ENCODE measurements at regions not wholly inside any gene's neighbourhood (a gene's known extent, or its start where the extent isn't known, plus 50 kb on each side); places are given as distances from the start of the nearest gene placed in this dataset.
A peak's percentile ranks its signal among the peaks of the same experiment; 100 is the strongest.

- TF ChIP-seq CTCF (IDR thresholded peaks at IDR 0.05; ENCODE audit: insufficient read depth, low read depth, low read length, missing control alignments) = no peak
- no peak overlapping the region for H3K4me3 ChIP-seq (ENCODE audit: low read length)
- DNase-seq (ENCODE audit: low read depth) = no peak
These were observed 238.5 kb upstream of the AKR1E2 start for GRCh38 chr10:4587466-4587865.

GRCh38 chr10:4586776-4587175, 239.2 kb upstream of the AKR1E2 start:
- H3K4me3 ChIP-seq (ENCODE audit: low read length) = no peak overlapping the region
- no peak for TF ChIP-seq CTCF (IDR thresholded peaks at IDR 0.05; ENCODE audit: insufficient read depth, low read depth, low read length, missing control alignments)
- no peak for DNase-seq (ENCODE audit: low read depth)

- peak; percentile 3 for DNase-seq (ENCODE audit: low read depth)
- no peak for TF ChIP-seq CTCF (IDR thresholded peaks at IDR 0.05; ENCODE audit: insufficient read depth, low read depth, low read length, missing control alignments)
- no peak overlapping the region for H3K4me3 ChIP-seq (ENCODE audit: low read length)
These were observed 244.1 kb upstream of the AKR1E2 start for GRCh38 chr10:4581929-4582328.

GRCh38 chr10:4579844-4580243, 246.2 kb upstream of the AKR1E2 start:
- no peak for TF ChIP-seq CTCF (IDR thresholded peaks at IDR 0.05; ENCODE audit: insufficient read depth, low read depth, low read length, missing control alignments)
- DNase-seq (ENCODE audit: low read depth) = no peak

GRCh38 chr10:4576206-4576605, 249.8 kb upstream of the AKR1E2 start:
- no peak for DNase-seq (ENCODE audit: low read depth)
- H3K4me3 ChIP-seq (ENCODE audit: low read length) = no peak overlapping the region
- no peak for TF ChIP-seq CTCF (IDR thresholded peaks at IDR 0.05; ENCODE audit: insufficient read depth, low read depth, low read length, missing control alignments)

More at GRCh38 chr10:4579844-4580243, 246.2 kb upstream of the AKR1E2 start:
- H3K4me3 ChIP-seq (ENCODE audit: low read length) = no peak overlapping the region

- TF ChIP-seq CTCF (IDR thresholded peaks at IDR 0.05; ENCODE audit: insufficient read depth, low read depth, low read length, missing control alignments) = no peak
- no peak for DNase-seq (ENCODE audit: low read depth)
- no peak overlapping the region for H3K4me3 ChIP-seq (ENCODE audit: low read length)
These were observed 256.9 kb upstream of the AKR1E2 start for GRCh38 chr10:4569151-4569550.

GRCh38 chr10:4568731-4569130, 257.3 kb upstream of the AKR1E2 start:
- H3K4me3 ChIP-seq (ENCODE audit: low read length) = no peak overlapping the region
- no peak for TF ChIP-seq CTCF (IDR thresholded peaks at IDR 0.05; ENCODE audit: insufficient read depth, low read depth, low read length, missing control alignments)
- no peak for DNase-seq (ENCODE audit: low read depth)
